ENCODE measurements at regions not wholly inside any gene's neighbourhood (a gene's known extent, or its start where the extent isn't known, plus 50 kb on each side); places are given as distances from the start of the nearest gene placed in this dataset.

DNA sequence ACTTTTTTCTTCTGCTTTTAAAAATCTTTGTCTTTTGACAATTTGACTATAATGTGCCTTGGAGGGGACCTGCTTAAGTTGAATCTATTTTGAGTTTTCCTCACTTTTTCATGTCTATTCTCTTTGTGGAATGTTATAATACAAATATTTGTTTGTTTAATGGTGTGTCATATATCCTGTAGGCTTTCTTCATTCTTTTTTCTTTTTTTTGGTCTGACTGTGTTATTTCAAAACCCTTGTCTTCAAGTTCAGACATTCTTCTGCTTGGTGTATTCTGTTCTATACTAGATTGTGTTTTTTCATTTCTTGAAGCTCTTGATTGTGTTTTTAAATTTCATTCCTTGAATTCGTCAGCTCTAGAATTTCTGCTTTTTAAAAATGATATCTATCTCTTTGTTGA, 228.2 kb downstream of the STK31 start:
- no peak for TF ChIP-seq JUN (IDR thresholded peaks at IDR 0.05; ENCODE audit: borderline replicate concordance, insufficient read depth, insufficient read length, low read depth)
- TF ChIP-seq POLR2A (IDR thresholded peaks at IDR 0.05; ENCODE audit: low read depth, low read length): no peak
- no peak for TF ChIP-seq CTCF (IDR thresholded peaks at IDR 0.05; ENCODE audit: extremely low read depth in 1 of 2, insufficient read depth in 1 of 2, low read depth in 1 of 2, low read length in 2 of 2)
- TF ChIP-seq POLR2AphosphoS5 (IDR thresholded peaks at IDR 0.05; ENCODE audit: insufficient read depth, low read depth, low read length): no peak
- no peak for TF ChIP-seq FOS (IDR thresholded peaks at IDR 0.05; ENCODE audit: borderline replicate concordance, insufficient read depth, low read length)
- no peak for TF ChIP-seq MAX (IDR thresholded peaks at IDR 0.05; ENCODE audit: insufficient read depth, insufficient read length)
- no peak for TF ChIP-seq EZH2 (IDR thresholded peaks at IDR 0.05; ENCODE audit: borderline replicate concordance, low read depth, low read length, severe bottlenecking)
- no peak for TF ChIP-seq MYC (IDR thresholded peaks at IDR 0.05; ENCODE audit: low read depth, low read length)
- no peak for TF ChIP-seq GATA2 (IDR thresholded peaks at IDR 0.05; ENCODE audit: insufficient read depth, insufficient read length, low read depth, low read length)

Data from endothelial cell of umbilical vein (primary cell).